GM18517 (cell line): ENCODE measurements at regions not wholly inside any gene's neighbourhood (a gene's known extent, or its start where the extent isn't known, plus 50 kb on each side); places are given as distances from the start of the nearest gene placed in this dataset.
"Not testable (repeated sequence)": the region's sequence is repeated elsewhere in the genome, so short reads cannot be mapped to it uniquely, and the experiment has no call there.

Experiments used
- ATAC-seq: cut with Tn5 transposase; IDR thresholded peaks from one replicate; pipeline ENCODE4 v1.9.1; 2021; ENCODE audit warnings: mild to moderate bottlenecking, moderate library complexity; ENCODE audit not compliant: unreplicated experiment

DNA sequence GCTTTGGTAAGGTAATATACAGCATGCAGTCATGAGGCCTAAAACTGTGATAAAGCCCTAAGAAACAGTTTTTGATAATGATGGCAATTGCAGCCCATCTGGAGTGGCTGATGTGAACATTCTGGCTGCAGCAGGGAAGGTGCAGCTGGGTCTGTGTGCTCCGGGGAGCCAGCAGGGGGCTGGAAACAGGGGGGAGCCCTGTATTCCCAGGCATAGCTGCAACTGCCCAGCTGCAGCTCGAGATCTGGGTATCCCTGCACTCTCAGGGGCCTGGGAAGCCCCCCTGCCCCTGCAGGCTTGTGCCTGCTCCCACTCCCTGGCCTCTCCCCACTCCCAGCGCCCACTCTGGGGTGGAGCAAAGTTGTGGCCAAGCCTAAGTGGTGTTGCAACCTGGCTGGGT is 95.6 kb downstream of the RRAGB start:
- ATAC-seq, result no peak

DNA sequence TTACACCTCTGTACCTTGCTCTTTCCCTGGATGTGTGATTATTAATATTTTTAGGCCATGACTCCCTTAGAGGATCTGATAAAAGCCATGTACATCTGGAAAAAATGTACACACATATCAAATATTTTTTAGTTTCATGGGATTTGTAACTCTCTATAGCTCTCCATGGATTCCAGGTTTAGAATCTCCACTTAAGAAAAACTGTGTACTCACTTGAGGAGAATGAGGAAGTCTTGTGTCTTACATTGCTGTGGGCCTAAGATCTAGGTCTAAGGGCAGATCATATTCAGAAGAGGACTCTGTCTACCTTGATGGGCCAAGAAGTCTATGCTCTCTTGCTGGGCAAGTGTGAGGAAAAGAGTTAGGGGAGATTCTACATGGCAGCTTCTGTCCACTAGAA is 98.0 kb downstream of the RRAGB start:
- ATAC-seq, result no peak

DNA sequence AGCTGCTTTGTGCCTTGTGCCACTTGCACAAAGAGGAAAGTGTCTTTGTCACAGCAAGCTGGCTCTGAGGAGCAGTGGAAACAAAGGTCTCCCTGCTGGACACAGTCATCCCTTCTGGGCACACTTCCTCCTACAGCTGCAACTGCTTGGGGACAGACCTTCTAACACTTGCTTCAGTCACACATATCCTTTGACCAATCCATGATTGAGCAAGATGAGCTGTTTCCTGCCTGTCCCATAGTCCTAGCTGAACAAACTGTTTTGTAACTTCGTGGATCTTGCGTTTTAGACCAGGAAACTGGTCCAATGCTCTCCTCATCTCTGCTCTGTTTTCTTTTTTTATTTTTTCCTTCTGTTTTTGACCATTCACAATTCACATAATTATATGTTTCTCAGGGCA is 98.5 kb downstream of the RRAGB start:
- no peak for ATAC-seq

DNA sequence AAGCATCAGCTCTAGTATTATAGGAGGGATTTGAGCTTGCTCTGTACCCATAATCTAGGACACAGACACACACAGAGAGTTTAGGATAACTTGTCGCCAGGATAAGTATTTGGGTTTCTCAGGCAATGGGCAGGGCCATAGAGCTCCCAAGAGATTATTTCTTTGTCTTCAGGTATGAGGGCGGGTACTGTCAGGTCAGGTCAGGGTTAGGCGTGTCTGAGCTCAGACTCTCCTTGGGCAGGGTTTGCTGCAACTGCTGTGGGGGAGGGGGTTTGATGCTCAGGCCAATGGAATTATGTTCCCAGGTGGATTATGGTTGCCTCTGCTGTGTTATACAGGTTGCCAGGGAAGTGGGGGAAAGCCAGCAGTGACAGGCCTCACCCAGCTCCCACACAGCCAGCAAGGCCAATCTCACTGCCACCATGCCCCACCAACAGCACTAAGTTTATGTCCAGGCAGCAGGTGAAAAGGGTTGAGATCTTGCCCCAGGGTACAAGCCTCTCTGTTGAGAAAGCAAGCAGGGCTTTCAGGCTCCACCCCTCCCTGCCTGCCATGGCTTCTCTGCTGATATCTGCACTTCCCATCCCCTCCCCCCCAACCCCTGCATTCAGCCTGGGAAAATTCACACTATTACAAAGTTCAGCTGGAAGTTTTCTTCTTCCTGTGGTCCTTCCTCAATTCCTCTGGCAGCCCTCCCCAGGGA is 101.3 kb downstream of the RRAGB start:
- ATAC-seq, result no peak

DNA sequence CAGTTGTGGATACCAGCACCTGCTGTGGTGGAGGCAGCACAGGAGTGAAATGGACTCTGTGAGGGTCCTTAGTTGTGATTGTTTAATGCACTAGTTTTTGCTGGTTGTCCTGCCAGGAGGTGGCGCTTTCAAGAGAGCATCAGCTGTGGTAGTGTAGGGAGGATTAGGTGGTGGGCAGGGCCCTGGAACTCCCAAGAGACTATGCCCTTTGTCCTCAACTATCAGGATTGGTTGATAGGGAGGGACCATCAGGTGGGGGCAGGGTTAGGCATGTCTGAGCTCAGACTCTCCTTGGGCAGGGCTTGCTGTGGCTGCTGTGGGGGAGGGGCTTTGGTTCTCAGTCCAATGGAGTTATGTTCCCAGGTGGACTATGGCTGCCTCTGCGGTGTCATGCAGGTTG is 121.9 kb downstream of the RRAGB start:
- ATAC-seq, result no peak

DNA sequence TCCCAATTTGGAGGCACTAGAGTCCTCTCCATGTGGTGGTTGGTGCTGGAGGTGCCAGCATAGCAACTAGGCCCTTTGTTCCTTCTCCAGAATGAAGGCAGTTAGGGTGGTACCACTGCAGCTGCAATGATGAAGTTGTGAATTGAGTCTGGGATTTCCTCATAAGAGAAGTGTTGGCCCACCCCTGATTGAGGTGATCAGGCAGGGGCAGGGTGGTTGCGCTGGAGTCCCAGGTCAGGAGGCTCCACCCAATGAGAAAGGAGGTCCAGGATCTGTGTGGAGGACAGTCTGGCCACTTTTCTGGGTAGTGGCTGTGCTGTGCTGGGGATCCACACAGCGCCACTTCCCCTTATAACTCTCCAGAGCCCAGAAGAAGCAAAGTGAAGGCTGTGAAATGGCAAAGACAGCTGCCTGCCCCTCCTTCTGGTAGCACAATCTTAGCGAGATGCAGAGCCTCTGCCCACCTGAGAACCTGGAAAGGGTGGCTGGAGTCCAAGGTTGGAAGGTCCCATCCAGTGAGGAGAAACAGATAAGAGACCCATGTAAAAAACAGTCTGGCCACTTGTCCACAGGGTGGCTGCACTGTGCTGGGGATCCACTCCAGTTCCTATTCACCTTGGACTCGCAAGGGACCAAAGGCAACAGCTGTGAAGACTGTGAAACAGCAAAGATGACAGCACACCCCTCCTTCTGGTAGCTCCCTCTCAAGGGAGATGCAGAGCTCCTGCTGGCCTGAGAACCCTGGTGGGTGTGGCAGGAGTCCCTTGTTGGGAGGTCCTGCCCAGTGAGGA is 124.6 kb downstream of the RRAGB start:
- ATAC-seq, result no peak

DNA sequence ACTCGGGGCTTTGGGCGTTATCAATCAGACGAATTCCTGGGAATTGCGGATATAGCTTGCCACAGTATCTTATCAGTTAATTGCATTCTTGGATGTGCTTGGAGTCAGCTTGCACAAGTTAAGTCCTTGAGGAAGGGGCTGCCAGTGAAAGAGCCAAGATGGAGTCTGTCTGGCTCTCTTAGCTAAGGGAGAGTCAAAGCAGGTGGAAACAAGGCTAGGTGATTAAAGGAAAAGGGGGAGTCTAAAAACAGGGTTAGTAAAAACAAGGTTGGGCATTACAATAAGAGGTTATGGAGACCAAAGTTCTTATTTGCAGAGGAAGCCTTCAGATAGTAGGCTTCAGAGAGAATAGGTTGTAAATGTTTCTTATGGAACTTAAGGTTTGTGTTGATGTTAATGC is 149.2 kb downstream of the RRAGB start:
- ATAC-seq, result not testable (repeated sequence)

DNA sequence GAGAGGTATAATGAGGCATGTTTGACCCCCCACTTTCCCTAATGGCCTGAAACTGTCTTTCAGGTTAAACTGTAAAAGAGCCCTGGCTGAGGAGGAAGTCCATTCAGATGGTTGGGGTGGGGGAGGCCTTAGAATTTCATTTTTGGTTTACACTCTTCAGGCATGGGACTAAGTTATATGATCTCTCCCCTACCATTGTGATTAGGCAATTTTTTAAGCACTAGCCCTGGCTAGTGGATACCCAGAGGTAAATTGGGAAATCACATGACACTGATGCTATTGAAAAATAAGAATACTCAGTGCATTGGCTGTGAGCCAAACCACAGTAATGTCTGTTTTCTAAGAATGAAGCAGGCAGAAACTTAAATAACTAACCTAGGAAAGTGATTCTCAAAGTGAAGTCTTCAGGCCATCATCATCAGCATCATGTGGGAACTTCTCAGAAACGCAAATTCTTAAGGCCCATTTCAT is 149.7 kb downstream of the RRAGB start:
- peak; percentile 70 for ATAC-seq

DNA sequence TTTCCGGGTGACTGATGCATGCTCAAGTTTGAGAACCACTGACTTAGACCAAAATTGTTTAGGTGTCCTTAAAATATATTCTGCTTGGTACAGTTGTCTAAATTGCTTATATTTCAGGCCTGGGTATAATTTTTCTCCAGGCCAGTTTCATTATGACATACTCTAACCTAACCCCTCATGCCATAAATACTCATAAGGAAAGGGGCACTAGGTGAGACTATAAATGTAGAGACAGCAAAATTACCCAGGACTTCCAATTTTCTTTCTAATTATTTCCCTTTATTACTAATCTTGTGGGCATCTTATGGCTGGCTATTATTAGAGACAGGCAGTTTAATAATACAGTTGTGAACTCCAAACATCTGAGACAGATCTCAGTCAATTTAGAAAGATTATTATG is 150.2 kb downstream of the RRAGB start:
- ATAC-seq, result peak; percentile 66

DNA sequence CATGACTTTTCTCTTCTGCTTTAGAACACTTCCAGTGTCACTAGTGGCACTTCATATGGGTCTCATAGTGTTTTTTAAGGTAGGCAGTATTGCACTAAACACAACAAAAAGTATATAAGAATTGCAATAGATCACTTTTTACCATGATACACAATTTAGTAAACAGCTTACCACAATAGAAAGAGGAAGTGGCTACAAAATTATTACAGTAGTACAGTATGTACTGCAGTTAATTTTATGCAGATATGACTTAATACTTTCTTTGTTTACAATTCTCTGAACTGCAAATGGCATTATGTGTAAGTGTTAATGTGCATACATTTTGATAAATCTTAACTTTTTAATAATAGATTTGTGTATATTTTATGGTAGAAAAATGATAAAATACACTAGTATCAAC is 157.3 kb downstream of the RRAGB start:
- no peak for ATAC-seq

DNA sequence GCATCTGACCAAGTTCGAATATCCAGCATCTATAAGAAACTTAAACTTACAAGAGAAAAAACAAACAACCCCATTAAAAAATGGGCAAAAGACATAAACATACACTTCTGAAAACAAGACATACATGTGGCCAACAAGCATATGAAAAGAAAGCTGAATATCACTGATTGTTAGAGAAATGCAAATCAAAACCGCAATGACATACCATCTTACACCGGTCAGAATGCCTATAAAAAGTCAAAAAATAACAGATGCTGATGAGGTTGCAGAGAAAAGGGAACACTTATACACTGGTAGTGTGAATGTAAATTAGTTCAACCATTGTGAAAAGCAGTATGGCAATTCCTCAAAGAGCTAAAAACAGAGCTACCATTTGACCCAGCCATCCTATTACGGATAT is 166.0 kb downstream of the RRAGB start:
- ATAC-seq, result not testable (repeated sequence)

DNA sequence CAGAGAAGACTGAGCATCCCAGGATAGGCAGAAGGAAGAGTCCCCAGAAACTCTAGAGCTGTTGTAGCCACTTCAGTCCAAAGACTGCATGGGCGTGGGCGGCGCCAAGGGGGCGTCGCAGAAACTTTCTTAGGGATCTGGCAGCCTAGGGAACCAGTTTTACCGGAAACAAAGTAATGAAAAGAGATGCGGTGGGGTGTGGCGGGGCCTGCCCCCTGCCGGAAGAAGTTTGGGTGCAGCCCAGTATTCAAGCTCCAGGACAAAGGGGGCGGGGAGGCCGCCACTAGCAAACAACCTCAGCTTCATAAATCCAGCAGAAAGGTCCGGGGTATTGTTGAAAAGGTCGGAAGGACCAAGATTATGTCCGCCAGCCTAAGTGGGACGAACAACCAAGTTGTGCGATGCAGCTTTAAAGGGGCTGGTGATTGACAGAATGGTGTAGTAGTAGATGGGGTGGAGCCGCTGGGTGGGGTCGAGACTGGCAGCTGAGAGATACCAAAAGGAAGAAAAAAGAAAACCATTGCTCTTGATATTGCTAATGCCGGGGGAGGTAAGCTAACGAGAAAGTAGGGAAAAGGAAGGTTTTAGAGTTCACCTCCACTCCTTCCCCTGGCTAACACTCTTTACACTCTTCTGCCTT is 190.5 kb downstream of the RRAGB start:
- peak; percentile 72 for ATAC-seq

DNA sequence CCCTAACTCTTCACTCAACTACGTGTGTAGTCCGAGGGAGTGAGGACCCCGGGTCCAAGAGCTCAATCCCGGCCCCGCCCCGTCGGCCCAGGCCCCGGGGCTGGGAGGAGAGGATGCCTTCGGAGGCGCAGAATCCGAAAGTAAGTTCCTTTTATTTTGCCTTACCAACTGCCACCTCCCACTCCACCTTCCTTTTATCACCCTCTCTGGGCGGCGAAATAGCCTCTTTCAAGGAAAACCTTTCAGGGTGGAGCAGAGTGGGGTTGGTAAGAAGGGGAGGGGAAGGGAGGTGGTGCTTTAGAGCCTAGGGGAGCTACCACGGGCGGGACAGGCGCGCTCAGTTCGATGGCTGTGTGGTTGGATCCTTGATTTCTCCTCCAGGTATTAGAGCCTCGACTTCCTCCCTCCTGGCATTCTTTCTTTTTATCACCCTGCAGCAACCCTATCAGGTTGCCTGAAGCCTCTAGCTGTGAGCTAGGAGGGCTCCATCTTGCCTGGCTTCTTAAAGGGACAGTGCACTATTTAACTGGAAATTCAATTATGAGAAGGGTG is 191.2 kb downstream of the RRAGB start:
- peak; percentile 66 for ATAC-seq

DNA sequence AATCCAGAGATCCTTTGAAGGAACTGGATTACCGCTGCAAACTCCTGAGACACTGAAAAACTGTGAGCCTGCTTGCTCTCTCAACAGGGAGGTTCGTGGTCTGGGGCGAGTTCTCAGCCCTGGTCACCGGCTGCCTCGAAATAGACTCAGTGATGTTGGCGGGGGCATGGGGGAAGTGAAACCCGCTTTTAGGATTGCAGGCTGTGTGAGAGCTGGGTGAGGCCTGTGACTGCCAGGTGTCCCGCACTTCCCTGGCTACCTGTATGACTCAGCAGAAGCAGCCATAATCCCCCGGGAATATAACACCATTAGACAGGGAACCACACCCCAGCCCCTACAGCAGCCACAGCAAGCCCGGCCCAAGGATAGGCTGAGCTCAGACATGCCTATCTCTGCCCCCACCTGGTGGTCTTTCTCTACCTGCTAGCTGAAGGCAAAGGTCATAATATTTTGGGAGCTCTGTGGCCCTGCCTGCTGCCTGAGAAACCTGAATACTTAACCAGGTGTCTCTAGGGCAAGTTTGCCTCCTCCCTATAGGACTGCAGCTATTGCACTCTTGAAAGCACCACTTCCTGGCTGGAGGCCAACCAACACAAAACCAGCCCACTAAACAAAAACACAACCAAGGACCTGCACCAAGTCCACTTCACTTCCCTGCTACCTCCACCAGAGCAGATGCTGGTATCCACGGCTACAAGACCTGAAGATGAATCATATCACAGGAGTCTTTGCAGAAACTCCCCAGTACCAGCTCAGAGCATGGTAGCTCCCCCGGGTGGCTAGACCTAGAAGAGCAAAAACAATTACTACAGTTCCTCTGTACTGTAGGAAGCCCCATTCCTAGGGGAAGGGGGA is 202.0 kb downstream of the RRAGB start:
- peak; percentile 91 for ATAC-seq

DNA sequence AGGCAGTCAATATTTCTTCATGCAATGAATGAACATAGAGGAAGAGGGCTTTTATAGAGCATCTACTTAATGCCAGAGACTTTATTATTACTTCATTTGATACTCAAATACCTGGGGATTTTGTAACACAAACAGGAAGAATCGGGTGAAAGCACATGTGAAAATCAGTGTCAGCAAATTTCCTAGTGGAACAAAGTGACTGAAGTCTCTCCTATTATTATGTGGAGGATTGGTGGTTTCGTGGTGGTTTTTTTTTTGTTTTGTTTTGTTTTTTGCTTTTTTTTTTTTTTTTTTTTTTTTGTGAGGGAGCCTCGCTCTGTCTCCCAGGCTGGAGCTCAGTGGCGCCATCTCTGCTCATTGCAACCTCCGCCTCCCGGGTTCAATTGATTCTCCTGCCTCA is 207.0 kb downstream of the RRAGB start:
- ATAC-seq, result no peak

DNA sequence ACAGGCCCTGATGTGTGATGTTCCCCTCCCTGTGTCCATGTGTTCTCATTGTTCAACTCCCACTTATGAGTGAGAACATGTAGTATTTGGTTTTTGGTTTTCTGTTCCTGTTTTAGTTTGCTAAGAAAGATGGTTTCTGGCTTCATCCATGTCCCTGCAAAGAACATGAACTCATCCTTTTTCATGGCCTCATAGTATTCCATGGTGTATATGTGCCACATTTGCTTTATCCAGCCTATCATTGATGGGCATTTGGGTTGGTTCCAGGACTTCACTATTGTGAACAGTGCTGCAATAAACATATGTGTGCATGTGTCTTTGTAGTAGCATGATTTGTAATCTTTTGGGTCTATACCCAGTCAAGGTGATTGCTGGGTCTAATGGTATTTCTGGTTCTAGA is 211.0 kb downstream of the RRAGB start:
- ATAC-seq, result not testable (repeated sequence)
